ENCODE measurements at regions not wholly inside any gene's neighbourhood (a gene's known extent, or its start where the extent isn't known, plus 50 kb on each side); places are given as distances from the start of the nearest gene placed in this dataset.

- no peak overlapping the region for H3K27ac ChIP-seq
- H3K4me3 ChIP-seq: no peak overlapping the region
- DNase-seq: no peak
- H3K27me3 ChIP-seq: no peaks in the 10 kb centered on the region
- H3K4me1 ChIP-seq: no peaks in the 10 kb centered on the region
- no peaks in the 10 kb centered on the region for H3K9me3 ChIP-seq (replicated peaks)
- H3K36me3 ChIP-seq: no peaks in the 10 kb centered on the region
Measured at GRCh38 chr6:12472601-12473038, 182.5 kb downstream of the EDN1 start.

GRCh38 chr6:12473494-12473893 lies 183.3 kb downstream of the EDN1 start:
- no peaks in the 10 kb centered on the region for H3K4me1 ChIP-seq
- no peaks in the 10 kb centered on the region for H3K36me3 ChIP-seq
- H3K4me3 ChIP-seq: no peak overlapping the region
- H3K27me3 ChIP-seq: no peaks in the 10 kb centered on the region
- H3K9me3 ChIP-seq (replicated peaks): no peaks in the 10 kb centered on the region
- no peak overlapping the region for H3K27ac ChIP-seq
- DNase-seq: no peak

GRCh38 chr6:12474167-12475140 lies 184.3 kb downstream of the EDN1 start:
- no peaks in the 10 kb centered on the region for H3K9me3 ChIP-seq (replicated peaks)

GRCh38 chr6:12476484-12476883 lies 186.3 kb downstream of the EDN1 start:
- Histone ChIP-seq H3K27ac (no peak overlapping the region), H3K9me3 (replicated peaks) (no peaks in the 10 kb centered on the region), H3K36me3 (no peaks in the 10 kb centered on the region), H3K27me3 (no peaks in the 10 kb centered on the region), H3K4me1 (no peaks in the 10 kb centered on the region), H3K4me3 (no peak overlapping the region)
- no peak for DNase-seq

More at GRCh38 chr6:12474167-12475140, 184.3 kb downstream of the EDN1 start:
- Histone ChIP-seq H3K27ac (no peak overlapping the region), H3K27me3 (no peaks in the 10 kb centered on the region), H3K4me3 (no peak overlapping the region), H3K4me1 (no peaks in the 10 kb centered on the region), H3K36me3 (no peaks in the 10 kb centered on the region)
- no peak for DNase-seq

- no peaks in the 10 kb centered on the region for H3K9me3 ChIP-seq (replicated peaks)
- no peak overlapping the region for H3K27ac ChIP-seq
- no peak for DNase-seq
- no peaks in the 10 kb centered on the region for H3K36me3 ChIP-seq
- H3K4me3 ChIP-seq: no peak overlapping the region
- H3K27me3 ChIP-seq: no peaks in the 10 kb centered on the region
- H3K4me1 ChIP-seq: no peaks in the 10 kb centered on the region
Measured at GRCh38 chr6:12477616-12478015, 187.5 kb downstream of the EDN1 start.

- DNase-seq: no peak
- no peaks in the 10 kb centered on the region for H3K9me3 ChIP-seq (replicated peaks)
- no peak overlapping the region for H3K4me3 ChIP-seq
- H3K4me1 ChIP-seq: no peaks in the 10 kb centered on the region
- no peak overlapping the region for H3K27ac ChIP-seq
- no peaks in the 10 kb centered on the region for H3K27me3 ChIP-seq
- H3K36me3 ChIP-seq: no peaks in the 10 kb centered on the region
Measured at GRCh38 chr6:12478921-12479320, 188.8 kb downstream of the EDN1 start.

GRCh38 chr6:12479451-12479850 lies 189.3 kb downstream of the EDN1 start:
- Histone ChIP-seq H3K9me3 (replicated peaks) (no peaks in the 10 kb centered on the region), H3K4me1 (no peaks in the 10 kb centered on the region), H3K27me3 (no peaks in the 10 kb centered on the region), H3K27ac (no peak overlapping the region), H3K4me3 (no peak overlapping the region), H3K36me3 (no peaks in the 10 kb centered on the region)
- no peak for DNase-seq

GRCh38 chr6:12479881-12480280 lies 189.7 kb downstream of the EDN1 start:
- Histone ChIP-seq H3K27ac (no peak overlapping the region), H3K9me3 (replicated peaks) (no peaks in the 10 kb centered on the region), H3K27me3 (no peaks in the 10 kb centered on the region), H3K4me3 (no peak overlapping the region), H3K36me3 (no peaks in the 10 kb centered on the region), H3K4me1 (no peaks in the 10 kb centered on the region)
- DNase-seq: no peak

GRCh38 chr6:12480379-12480778 lies 190.2 kb downstream of the EDN1 start:
- H3K4me1 ChIP-seq: no peaks in the 10 kb centered on the region
- no peak overlapping the region for H3K27ac ChIP-seq
- H3K27me3 ChIP-seq: no peaks in the 10 kb centered on the region
- H3K9me3 ChIP-seq (replicated peaks): no peaks in the 10 kb centered on the region
- no peaks in the 10 kb centered on the region for H3K36me3 ChIP-seq
- no peak overlapping the region for H3K4me3 ChIP-seq
- DNase-seq: no peak

- no peak for DNase-seq
- Histone ChIP-seq H3K4me3 (no peak overlapping the region), H3K27ac (no peak overlapping the region), H3K9me3 (replicated peaks) (no peaks in the 10 kb centered on the region), H3K4me1 (no peaks in the 10 kb centered on the region), H3K36me3 (no peaks in the 10 kb centered on the region), H3K27me3 (no peaks in the 10 kb centered on the region)
Measured at GRCh38 chr6:12481292-12481691, 191.1 kb downstream of the EDN1 start.

- Histone ChIP-seq H3K36me3 (no peaks in the 10 kb centered on the region), H3K4me3 (no peak overlapping the region), H3K4me1 (no peaks in the 10 kb centered on the region), H3K27me3 (no peaks in the 10 kb centered on the region), H3K9me3 (replicated peaks) (no peaks in the 10 kb centered on the region), H3K27ac (no peak overlapping the region)
- DNase-seq: no peak
Measured at GRCh38 chr6:12481850-12482249, 191.7 kb downstream of the EDN1 start.

- no peak for DNase-seq
- Histone ChIP-seq H3K27me3 (no peaks in the 10 kb centered on the region), H3K4me3 (no peak overlapping the region), H3K36me3 (no peaks in the 10 kb centered on the region), H3K4me1 (no peaks in the 10 kb centered on the region), H3K27ac (no peak overlapping the region), H3K9me3 (replicated peaks) (no peaks in the 10 kb centered on the region)
Measured at GRCh38 chr6:12482386-12483375, 192.5 kb downstream of the EDN1 start.

- Histone ChIP-seq H3K27me3 (no peaks in the 10 kb centered on the region), H3K4me3 (no peak overlapping the region), H3K4me1 (no peaks in the 10 kb centered on the region), H3K27ac (no peak overlapping the region), H3K36me3 (no peaks in the 10 kb centered on the region), H3K9me3 (replicated peaks) (no peaks in the 10 kb centered on the region)
- no peak for DNase-seq
Measured at GRCh38 chr6:12483712-12484111, 193.6 kb downstream of the EDN1 start.

- Histone ChIP-seq H3K9me3 (replicated peaks) (no peaks in the 10 kb centered on the region), H3K4me3 (no peak overlapping the region), H3K27ac (no peak overlapping the region), H3K4me1 (no peaks in the 10 kb centered on the region), H3K27me3 (no peaks in the 10 kb centered on the region), H3K36me3 (no peaks in the 10 kb centered on the region)
- no peak for DNase-seq
Measured at GRCh38 chr6:12484519-12484918, 194.4 kb downstream of the EDN1 start.

GRCh38 chr6:12485226-12485764 lies 195.1 kb downstream of the EDN1 start:
- no peak for DNase-seq
- Histone ChIP-seq H3K36me3 (no peaks in the 10 kb centered on the region), H3K9me3 (replicated peaks) (no peaks in the 10 kb centered on the region), H3K27ac (no peak overlapping the region), H3K4me1 (no peaks in the 10 kb centered on the region), H3K27me3 (no peaks in the 10 kb centered on the region), H3K4me3 (no peak overlapping the region)

Measured in SJCRH30 (cell line).